NCI-H1092 treated with DMSO at 0.1 percent for 48 hours (cell line): ENCODE measurements at regions not wholly inside any gene's neighbourhood (a gene's known extent, or its start where the extent isn't known, plus 50 kb on each side); places are given as distances from the start of the nearest gene placed in this dataset.
"Not testable (repeated sequence)": the region's sequence is repeated elsewhere in the genome, so short reads cannot be mapped to it uniquely, and the experiment has no call there.

Experiments used
- DNase-seq: peaks from one replicate; lab custom pipeline; 2025; lab: John Stamatoyannopoulos, UW

GRCh38 chr4:77505958-77506319 lies 99.7 kb upstream of the CXCL13 start:
- DNase-seq, result no peak

GRCh38 chr4:77510367-77510766 lies 95.3 kb upstream of the CXCL13 start:
- DNase-seq, result no peak

GRCh38 chr4:77525538-77525937 lies 80.1 kb upstream of the CXCL13 start:
- no peak for DNase-seq

GRCh38 chr4:77527900-77528299 lies 77.7 kb upstream of the CXCL13 start:
- not testable (repeated sequence) for DNase-seq

GRCh38 chr4:77538144-77538543 lies 67.5 kb upstream of the CXCL13 start:
- no peak for DNase-seq

- DNase-seq, result no peak
Observed at GRCh38 chr4:77538574-77539157, 67.0 kb upstream of the CXCL13 start.
